PC-3 (cell line): ENCODE measurements at regions not wholly inside any gene's neighbourhood (a gene's known extent, or its start where the extent isn't known, plus 50 kb on each side); places are given as distances from the start of the nearest gene placed in this dataset.

Experiments used
- ATAC-seq: fragments of 200-7000 bp; cut with Tn5 transposase; 2 replicates; pipeline ENCODE4 v1.9.1; 2020; ENCODE audit warnings: mild to moderate bottlenecking, moderate library complexity
- BruUV-seq: library from RNA; stranded (reverse); fragments of 400-500 nt; replicated peaks from 2 replicates; lab custom pipeline; 2021; lab: Mats Ljungman, UMichigan
- CTCF ChIA-PET: fragments of 300-600 bp; sonication (Branson Sonifier 250); formaldehyde crosslinking; loops from one replicate; lab custom pipeline; 2022; ENCODE audit warnings: antibody characterized with exemption; lab: Charles Lee
- POLR2A ChIA-PET: fragments of 300-600 bp; sonication (Branson Sonifier 250); formaldehyde crosslinking; loops from one replicate; lab custom pipeline; 2022; ENCODE audit warnings: antibody characterized with exemption; ENCODE audit not compliant: unreplicated experiment; lab: Charles Lee
- DNase-seq: peaks from one replicate; pipeline ENCODE4 v3.0.0-alpha.2; 2015
- H2AFZ ChIP-seq: fragments of 300-600 bp; sonication (generic); 2 replicates; pipeline ENCODE4 v1.6.0; 2016; ENCODE audit warnings: antibody characterized with exemption, low read length
- H3F3A ChIP-seq: fragments of 300-600 bp; sonication (generic); one replicate; pipeline ENCODE4 v1.6.0; 2017; ENCODE audit warnings: antibody characterized with exemption, low read length, control low read depth, mild to moderate bottlenecking; ENCODE audit not compliant: unreplicated experiment
- H3K27ac ChIP-seq: fragments of 300-600 bp; sonication (generic); 2 replicates; pipeline ENCODE4 v1.5.1; 2016; ENCODE audit warnings: mild to moderate bottlenecking, low read length
- H3K27me3 ChIP-seq: fragments of 300-600 bp; sonication (generic); 2 replicates; pipeline ENCODE4 v1.6.1; 2016; ENCODE audit warnings: low read length, mixed read lengths
- H3K36me3 ChIP-seq: fragments of 300-600 bp; sonication (generic); 2 replicates; pipeline ENCODE4 v1.6.1; 2016; ENCODE audit warnings: low read depth, mixed run types, low read length, mixed read lengths
- H3K4me1 ChIP-seq: fragments of 300-600 bp; sonication (generic); 2 replicates; pipeline ENCODE4 v1.5.1; 2016; ENCODE audit warnings: low read length; ENCODE audit not compliant: insufficient read depth
- H3K4me2 ChIP-seq: fragments of 300-600 bp; sonication (generic); 2 replicates; pipeline ENCODE4 v1.6.0; 2016; ENCODE audit warnings: low read length
- H3K4me3 ChIP-seq: fragments of 300-600 bp; sonication (generic); 2 replicates; pipeline ENCODE4 v1.5.1; 2016; ENCODE audit warnings: mild to moderate bottlenecking, low read length, mixed read lengths
- H3K79me2 ChIP-seq: fragments of 300-600 bp; sonication (generic); 2 replicates; pipeline ENCODE4 v1.6.1; 2017; ENCODE audit warnings: low read length, mixed read lengths
- H3K9ac ChIP-seq: fragments of 300-600 bp; sonication (generic); 2 replicates; pipeline ENCODE4 v1.6.0; 2016; ENCODE audit warnings: mild to moderate bottlenecking, low read length
- H3K9me2 ChIP-seq: fragments of 300-600 bp; sonication (generic); replicated peaks from 2 replicates; pipeline ENCODE4 v1.6.1; 2016; ENCODE audit warnings: mixed run types, low read length, mixed read lengths
- H3K9me3 ChIP-seq: fragments of 300-600 bp; sonication (generic); 2 replicates; pipeline ENCODE4 v1.6.1; 2016; ENCODE audit warnings: low read length, mixed read lengths
- H4K20me1 ChIP-seq: fragments of 300-600 bp; sonication (generic); 2 replicates; pipeline ENCODE4 v1.6.1; 2016; ENCODE audit warnings: low read length, mixed read lengths
- CTCF ChIP-seq: fragments of 300-600 bp; sonication (generic); conservative IDR thresholded peaks from 2 replicates; pipeline ENCODE4 v1.5.1; 2017; ENCODE audit warnings: antibody characterized with exemption, low read depth, mild to moderate bottlenecking, low read length
- EZH2 ChIP-seq: fragments of 300-600 bp; sonication (generic); IDR thresholded peaks from one replicate; pipeline ENCODE4 v1.6.1; 2017; ENCODE audit warnings: antibody characterized with exemption, mild to moderate bottlenecking, low read length; ENCODE audit not compliant: unreplicated experiment
- EZH2phosphoT487 ChIP-seq: fragments of 300-600 bp; sonication (generic); IDR thresholded peaks from 2 replicates; pipeline ENCODE4 v1.6.1; 2018; ENCODE audit warnings: mild to moderate bottlenecking, antibody characterized with exemption, low read length, borderline replicate concordance
- intact Hi-C: fragments of 100-400 bp; cut with micrococcal nuclease; formaldehyde crosslinking; loops from 2 replicates; pipeline ENCODE4 v1.9.0; 2023

- Histone ChIP-seq H4K20me1 (no peaks in the 10 kb centered on the region), H3K27me3 (no peaks in the 10 kb centered on the region), H3K9me3 (no peaks in the 10 kb centered on the region), H3K9me2 (no peaks in the 10 kb centered on the region), H2AFZ (no peak overlapping the region), H3K4me3 (no peak overlapping the region), H3K9ac (no peak overlapping the region), H3F3A (no peaks in the 10 kb centered on the region), H3K27ac (no peak overlapping the region), H3K4me1 (no peaks in the 10 kb centered on the region), H3K79me2 (no peaks in the 10 kb centered on the region), H3K36me3 (no peaks in the 10 kb centered on the region), H3K4me2 (no peak overlapping the region)
- ChIA-PET CTCF (no interaction called here), POLR2A (no interaction called here)
- no TSS peak for BruUV-seq
- no peak for TF ChIP-seq EZH2
- no peak for TF ChIP-seq EZH2phosphoT487
- no peak for TF ChIP-seq CTCF
- no peak for DNase-seq
- intact Hi-C loops, result no loop called here
- ATAC-seq, result no peak
These were observed 72.6 kb upstream of the DMRTA1 start for GRCh38 chr9:22374051-22374450.

GRCh38 chr9:22379272-22379671, 67.4 kb upstream of the DMRTA1 start:
- Histone ChIP-seq H3K4me3 (no peak overlapping the region), H2AFZ (no peak overlapping the region), H3K4me2 (no peak overlapping the region), H3K4me1 (peaks cover 10% of the 10 kb centered on the region), H3F3A (no peaks in the 10 kb centered on the region), H3K9me3 (no peaks in the 10 kb centered on the region), H3K9ac (no peak overlapping the region), H3K79me2 (no peaks in the 10 kb centered on the region), H3K36me3 (no peaks in the 10 kb centered on the region), H4K20me1 (no peaks in the 10 kb centered on the region), H3K27me3 (no peaks in the 10 kb centered on the region), H3K9me2 (no peaks in the 10 kb centered on the region), H3K27ac (no peak overlapping the region)
- intact Hi-C loops, result no loop called here
- DNase-seq, result no peak
- TF ChIP-seq CTCF (no peak), EZH2 (no peak), EZH2phosphoT487 (no peak)
- POLR2A ChIA-PET, result no interaction called here
- no peak for ATAC-seq
- CTCF ChIA-PET, result no interaction called here
- no TSS peak for BruUV-seq

- DNase-seq (no peak), ATAC-seq (no peak)
- Histone ChIP-seq H4K20me1 (no peaks in the 10 kb centered on the region), H3K36me3 (no peaks in the 10 kb centered on the region), H3K9me2 (no peaks in the 10 kb centered on the region), H3K4me1 (peaks cover 10% of the 10 kb centered on the region), H2AFZ (no peak overlapping the region), H3K9ac (no peak overlapping the region), H3F3A (no peaks in the 10 kb centered on the region), H3K79me2 (no peaks in the 10 kb centered on the region), H3K27ac (no peak overlapping the region), H3K4me3 (no peak overlapping the region), H3K9me3 (no peaks in the 10 kb centered on the region), H3K27me3 (no peaks in the 10 kb centered on the region), H3K4me2 (no peak overlapping the region)
- ChIA-PET POLR2A (no interaction called here), CTCF (no interaction called here)
- no peak for TF ChIP-seq CTCF
- TF ChIP-seq EZH2phosphoT487, result no peak
- no peak for TF ChIP-seq EZH2
- no TSS peak for BruUV-seq
- intact Hi-C loops, result no loop called here
These were observed 65.5 kb upstream of the DMRTA1 start for GRCh38 chr9:22381170-22381569.
